HG02852 (cell line): ENCODE measurements at regions not wholly inside any gene's neighbourhood (a gene's known extent, or its start where the extent isn't known, plus 50 kb on each side); places are given as distances from the start of the nearest gene placed in this dataset.

Experiments
- ATAC-seq: cut with Tn5 transposase; IDR thresholded peaks from one replicate; pipeline ENCODE4 v1.9.1; 2021; ENCODE audit warnings: mild to moderate bottlenecking, moderate library complexity; ENCODE audit not compliant: unreplicated experiment

DNA sequence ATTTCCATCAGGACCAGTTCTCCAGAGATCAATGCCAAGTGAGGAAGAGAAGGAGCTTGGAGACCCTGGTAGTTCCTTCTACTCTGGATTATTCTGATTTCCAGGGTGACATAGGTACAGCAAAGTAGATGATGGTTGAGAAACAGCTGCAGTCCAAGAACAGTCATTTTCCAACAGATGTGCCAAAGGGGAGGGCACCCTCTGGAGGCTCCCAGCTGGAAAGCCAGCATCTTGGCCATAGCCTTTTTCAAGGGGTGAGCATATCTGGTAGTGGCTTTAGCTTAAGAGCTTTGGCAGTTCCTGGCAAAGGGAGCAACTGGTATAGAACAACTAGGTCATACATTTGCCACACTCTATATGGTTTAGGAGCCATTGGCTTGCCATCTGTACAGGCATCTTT lies 492.7 kb downstream of the RASEF start:
- ATAC-seq, result no peak

DNA sequence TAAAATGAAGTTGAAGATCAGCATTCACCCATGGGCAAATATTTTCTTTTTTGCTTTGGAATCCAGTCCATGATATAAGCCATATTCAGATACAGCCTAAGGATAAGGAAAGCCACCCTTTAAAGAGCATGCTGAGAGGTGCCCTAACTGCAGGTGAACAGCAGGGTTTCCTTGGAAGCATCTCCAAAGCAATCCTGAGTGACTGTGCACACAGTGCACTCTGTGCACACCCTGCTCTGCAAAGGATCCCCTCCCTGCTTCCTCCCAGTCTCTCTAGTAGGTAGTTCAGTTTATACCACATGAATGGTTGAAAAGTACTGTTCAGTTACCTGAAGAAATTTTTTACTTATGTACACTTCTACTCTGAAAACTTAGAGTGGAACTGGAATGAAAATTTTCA lies 491.4 kb downstream of the RASEF start:
- no peak for ATAC-seq

DNA sequence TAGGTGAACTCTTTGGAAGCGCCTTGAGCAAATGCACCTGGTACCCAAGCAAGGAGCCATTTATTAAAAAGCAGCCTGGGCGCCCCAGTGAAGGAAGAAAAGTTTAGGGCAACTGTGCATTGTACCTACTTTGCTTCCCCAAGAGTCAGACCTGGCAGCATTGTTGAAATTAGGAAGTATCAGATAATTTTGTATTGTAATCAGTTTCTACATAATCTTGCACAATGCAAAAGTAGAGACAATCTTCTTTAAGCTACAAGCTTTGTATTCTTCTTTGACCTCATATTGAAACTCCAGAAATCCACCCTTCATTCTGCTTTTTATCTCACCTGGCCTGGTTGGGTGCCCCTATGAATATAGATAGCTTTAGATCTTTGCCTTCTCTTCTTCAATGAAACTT lies 490.8 kb downstream of the RASEF start:
- no peak for ATAC-seq

DNA sequence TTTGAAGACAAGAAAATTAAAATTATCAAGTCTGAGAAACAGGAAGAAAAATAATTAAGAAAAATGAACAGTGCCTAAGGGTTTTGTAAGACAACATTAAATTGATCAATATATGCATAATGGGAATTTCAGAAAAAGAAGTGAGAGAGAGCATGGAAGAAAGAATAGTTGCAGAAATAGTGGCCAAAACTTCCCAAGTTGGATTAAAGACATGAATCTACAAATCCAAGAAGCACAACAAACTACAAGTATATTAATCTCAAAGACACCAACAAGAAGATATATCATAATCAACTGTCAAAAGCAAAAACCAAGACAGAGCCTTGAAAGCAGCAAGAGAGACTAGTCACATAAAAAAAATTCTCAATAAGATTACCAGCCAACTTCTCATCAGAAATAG lies 488.0 kb downstream of the RASEF start:
- no peak for ATAC-seq

DNA sequence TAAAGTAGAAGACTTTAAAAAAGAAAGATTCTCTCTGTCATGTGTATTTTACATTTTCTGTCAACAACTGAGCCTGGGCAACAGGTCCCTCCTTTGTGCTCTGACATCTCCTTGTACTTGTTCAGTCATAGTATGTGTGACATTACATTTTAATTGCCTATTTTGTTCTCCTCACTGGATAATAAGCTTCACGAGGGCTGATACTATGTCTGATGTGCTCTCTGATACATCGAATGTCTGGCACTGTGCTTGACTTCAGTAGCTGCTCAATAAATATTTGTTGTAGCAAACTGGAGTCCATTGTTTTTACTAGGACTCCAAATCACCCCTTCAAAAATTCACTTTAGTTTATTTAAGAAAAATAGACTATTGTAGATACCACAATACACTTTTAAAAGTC lies 482.0 kb downstream of the RASEF start:
- no peak for ATAC-seq

DNA sequence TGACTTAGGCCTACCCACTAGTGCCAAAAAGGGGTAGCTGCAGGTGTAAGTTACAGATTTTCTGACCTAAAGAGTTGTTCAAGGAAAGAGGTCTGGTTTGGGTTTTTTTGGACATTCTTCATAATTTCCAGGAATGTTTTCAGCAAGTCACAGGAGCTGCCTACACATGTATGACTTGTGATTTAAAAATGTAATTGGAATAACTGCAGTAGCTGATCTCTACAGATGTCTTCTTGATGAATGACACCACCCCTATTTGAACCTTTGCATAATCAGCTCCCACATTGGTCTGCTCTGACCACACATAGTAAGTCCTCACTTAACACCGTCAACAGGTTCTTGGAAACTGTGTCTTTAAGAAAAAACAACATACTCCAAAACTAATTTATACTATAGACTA lies 481.4 kb downstream of the RASEF start:
- ATAC-seq, result no peak

DNA sequence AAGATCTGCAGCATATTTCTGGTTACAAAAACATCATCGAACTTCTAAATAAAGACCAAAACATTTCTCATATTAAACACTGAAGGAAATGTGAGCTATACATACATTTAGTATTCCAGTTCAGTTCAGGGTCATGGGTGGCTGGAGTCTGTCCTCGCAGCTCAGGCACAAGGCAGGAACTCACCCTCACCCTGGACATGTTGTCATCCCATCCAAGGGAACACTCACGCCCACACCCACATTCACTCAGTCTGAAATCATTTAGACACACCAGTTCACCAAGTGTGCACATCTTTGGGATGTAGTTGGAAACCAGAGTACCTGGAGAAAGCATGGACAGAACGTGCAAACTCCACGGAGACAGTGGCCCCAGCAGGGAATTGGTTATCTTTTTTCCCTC lies 481.0 kb downstream of the RASEF start:
- no peak for ATAC-seq

GRCh38 chr9:82582693-82583092 lies 480.2 kb downstream of the RASEF start:
- ATAC-seq, result no peak

DNA sequence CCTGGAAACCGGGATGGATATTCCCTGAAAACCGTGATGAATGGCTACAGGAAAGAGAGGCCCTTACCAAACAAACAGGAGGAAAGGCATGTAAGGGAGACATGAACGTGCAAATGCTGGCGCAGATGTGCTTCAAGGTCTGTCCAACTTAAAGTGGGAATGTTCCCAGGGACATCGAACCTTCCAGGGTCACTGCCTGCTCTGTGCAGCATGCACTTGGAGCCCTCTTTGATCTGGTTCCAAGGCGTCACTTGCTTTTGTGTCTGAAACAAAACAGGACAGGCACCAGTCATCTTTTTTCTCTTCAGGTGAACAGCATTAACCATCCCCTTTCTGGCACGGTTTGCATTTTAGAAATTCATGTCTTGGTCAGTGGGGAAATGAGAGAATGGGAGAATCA lies 479.4 kb downstream of the RASEF start:
- no peak for ATAC-seq

GRCh38 chr9:82584349-82584863 lies 478.5 kb downstream of the RASEF start:
- no peak for ATAC-seq

DNA sequence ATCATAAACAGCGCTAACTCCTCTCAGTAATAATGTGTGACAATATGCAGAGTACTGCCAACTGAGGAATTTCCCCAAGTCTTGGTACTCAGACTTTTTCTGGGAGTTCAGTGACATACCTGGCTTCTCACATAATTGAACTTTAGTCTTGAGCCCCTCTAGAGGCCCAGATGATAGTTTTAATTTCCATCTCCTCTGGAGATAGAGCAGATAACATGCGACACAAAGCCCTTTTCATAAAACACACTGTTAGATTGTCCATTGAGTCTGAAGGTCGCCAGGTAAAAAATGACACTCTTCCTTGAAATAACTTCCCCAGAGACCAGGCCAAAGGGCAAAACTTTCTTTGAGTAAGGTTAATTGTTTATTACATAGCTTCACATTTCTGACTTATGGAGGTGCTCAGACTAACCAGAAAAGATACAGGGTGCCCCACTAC lies 476.0 kb downstream of the RASEF start:
- no peak for ATAC-seq

DNA sequence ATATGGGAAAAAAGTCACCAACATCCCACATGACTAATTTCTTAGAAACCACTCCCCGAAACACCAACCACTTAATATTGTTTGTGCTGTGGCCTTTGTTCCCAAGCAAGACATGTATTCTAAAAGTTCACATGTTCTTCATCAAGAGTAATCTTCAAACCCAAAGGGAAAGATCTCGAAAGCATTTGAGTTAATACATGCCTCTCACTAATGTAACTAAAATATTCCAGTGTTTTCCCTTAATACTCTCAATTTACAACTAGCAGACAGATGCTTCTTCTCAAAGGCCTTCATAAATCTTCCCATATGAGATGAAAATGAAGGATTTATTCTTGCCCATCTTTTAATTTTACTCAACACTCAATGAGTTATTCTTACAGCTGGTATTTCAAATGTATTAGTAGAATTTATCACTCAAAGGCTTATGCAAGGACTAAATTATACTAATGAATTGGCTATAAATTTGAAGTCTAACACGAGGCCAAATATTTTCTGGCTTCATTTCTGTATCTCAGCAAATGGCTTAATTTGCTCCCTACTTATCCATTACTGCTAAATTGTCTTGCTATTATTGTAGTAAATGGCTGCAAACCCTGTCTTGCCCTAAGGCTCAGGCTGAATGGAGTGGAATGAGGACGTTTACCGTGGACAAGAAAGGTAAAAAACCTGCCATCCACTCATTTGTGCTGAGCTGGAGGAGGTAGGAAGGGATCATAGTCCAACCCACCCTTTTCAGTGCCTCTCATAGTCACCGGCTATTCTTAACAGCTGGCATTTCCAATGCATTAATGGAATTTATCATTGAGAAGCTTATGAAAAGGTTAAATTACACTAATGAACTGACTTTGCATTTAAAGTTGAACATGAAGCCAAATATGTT lies 474.4 kb downstream of the RASEF start:
- no peak for ATAC-seq

GRCh38 chr9:82590845-82591244 lies 472.1 kb downstream of the RASEF start:
- no peak for ATAC-seq

DNA sequence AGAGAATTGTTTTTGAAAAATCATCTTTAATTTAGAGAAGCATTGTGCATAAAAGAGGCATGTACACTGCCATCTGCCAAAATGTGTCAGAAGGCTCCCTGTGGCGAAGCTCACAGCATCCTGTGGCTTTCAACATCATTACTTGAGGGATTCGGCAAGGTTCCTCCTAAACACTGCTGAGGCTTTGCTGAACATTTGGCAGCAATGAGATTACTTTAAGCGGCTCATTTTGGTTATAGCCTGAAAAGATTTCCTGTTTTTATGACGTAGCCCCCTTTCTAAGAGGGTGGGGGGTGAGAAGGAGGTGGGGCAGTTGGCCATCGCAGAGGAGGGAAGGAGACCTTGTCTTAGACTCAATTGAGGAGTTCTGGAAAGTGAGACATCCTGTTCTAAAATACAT lies 469.4 kb downstream of the RASEF start:
- ATAC-seq, result no peak

- ATAC-seq, result no peak
Observed at GRCh38 chr9:82597241-82598203, 465.4 kb downstream of the RASEF start.

GRCh38 chr9:82598241-82599039 lies 464.5 kb downstream of the RASEF start:
- ATAC-seq, result no peak

DNA sequence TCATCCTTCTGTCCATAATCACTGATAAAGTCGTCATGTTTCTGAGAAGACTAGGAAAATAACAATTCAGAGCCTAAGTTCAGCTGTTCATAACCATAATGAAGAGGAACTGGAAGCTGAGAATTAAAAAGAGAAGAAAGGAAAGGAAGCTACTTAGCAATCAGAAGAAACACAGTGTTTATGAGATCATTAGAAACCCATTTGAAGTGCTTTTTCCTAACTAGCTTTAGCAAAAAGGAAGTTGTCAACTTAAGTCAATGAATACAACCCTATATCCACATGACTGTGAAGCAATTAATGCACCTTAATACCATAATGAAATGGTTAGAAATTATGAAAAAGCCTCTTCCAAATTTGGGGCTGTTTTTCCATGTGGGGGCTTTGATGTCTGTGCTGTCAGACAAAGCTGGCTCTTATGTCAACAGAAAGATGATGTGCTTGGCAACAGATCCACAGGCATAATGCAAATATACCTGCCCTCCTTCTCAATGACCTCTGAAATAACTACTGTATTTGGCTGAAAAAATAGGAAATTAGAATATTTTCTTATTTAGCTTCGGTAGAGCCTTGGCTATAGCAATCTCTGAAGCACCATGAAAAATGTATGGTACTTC lies 463.5 kb downstream of the RASEF start:
- ATAC-seq, result no peak

GRCh38 chr9:82600536-82601292 lies 462.2 kb downstream of the RASEF start:
- no peak for ATAC-seq

- ATAC-seq, result no peak
Observed at GRCh38 chr9:82601293-82601771, 461.6 kb downstream of the RASEF start.
